ENCODE measurements at regions not wholly inside any gene's neighbourhood (a gene's known extent, or its start where the extent isn't known, plus 50 kb on each side); places are given as distances from the start of the nearest gene placed in this dataset.

GRCh38 chr6:105503641-105504040, 100.8 kb upstream of the PREP start:
- DNase-seq, result no peak

- no peak for DNase-seq
These were observed 99.0 kb upstream of the PREP start for GRCh38 chr6:105501826-105502344.

- no peak for DNase-seq
These were observed 98.4 kb upstream of the PREP start for GRCh38 chr6:105501246-105501645.

- no peak for DNase-seq
These were observed 97.8 kb upstream of the PREP start for GRCh38 chr6:105500693-105501092.

GRCh38 chr6:105499931-105500330, 97.0 kb upstream of the PREP start:
- DNase-seq, result no peak

GRCh38 chr6:105499136-105499870, 96.4 kb upstream of the PREP start:
- DNase-seq, result no peak

GRCh38 chr6:105497549-105497948, 94.7 kb upstream of the PREP start:
- no peak for DNase-seq

- DNase-seq, result no peak
These were observed 92.6 kb upstream of the PREP start for GRCh38 chr6:105495515-105495914.

GRCh38 chr6:105494688-105495087, 91.8 kb upstream of the PREP start:
- no peak for DNase-seq

- DNase-seq, result no peak
These were observed 90.9 kb upstream of the PREP start for GRCh38 chr6:105493736-105494135.

- no peak for DNase-seq
These were observed 90.1 kb upstream of the PREP start for GRCh38 chr6:105492706-105493673.

- DNase-seq, result no peak
These were observed 86.3 kb upstream of the PREP start for GRCh38 chr6:105489216-105489530.

- DNase-seq, result no peak
These were observed 85.8 kb upstream of the PREP start for GRCh38 chr6:105488516-105489215.

GRCh38 chr6:105487040-105487790, 84.3 kb upstream of the PREP start:
- DNase-seq, result no peak

- DNase-seq, result peak; percentile 49
These were observed 82.6 kb upstream of the PREP start for GRCh38 chr6:105485456-105485855.

GRCh38 chr6:105484238-105485161, 81.6 kb upstream of the PREP start:
- peak; percentile 39 for DNase-seq

- DNase-seq, result no peak
These were observed 80.6 kb upstream of the PREP start for GRCh38 chr6:105483492-105483891.

GRCh38 chr6:105482921-105483320, 80.0 kb upstream of the PREP start:
- DNase-seq, result no peak

- DNase-seq, result peak; percentile 0
These were observed 79.5 kb upstream of the PREP start for GRCh38 chr6:105482227-105482844.

- no peak for DNase-seq
These were observed 74.1 kb upstream of the PREP start for GRCh38 chr6:105476978-105477377.

- DNase-seq, result no peak
These were observed 71.4 kb upstream of the PREP start for GRCh38 chr6:105474234-105474633.

Data from NCI-H510A treated with DMSO at 0.1 percent for 48 hours (cell line).